ENCODE measurements at regions not wholly inside any gene's neighbourhood (a gene's known extent, or its start where the extent isn't known, plus 50 kb on each side); places are given as distances from the start of the nearest gene placed in this dataset.
"Not testable (repeated sequence)": the region's sequence is repeated elsewhere in the genome, so short reads cannot be mapped to it uniquely, and the experiment has no call there.

- DNase-seq, result no peak
Measured at GRCh38 chr3:90025019-90025418, 917.6 kb downstream of the EPHA3 start.

- no peak for DNase-seq
Measured at GRCh38 chr3:90026406-90026805, 919.0 kb downstream of the EPHA3 start.

- no peak for DNase-seq
Measured at GRCh38 chr3:90031121-90031520, 923.7 kb downstream of the EPHA3 start.

DNA sequence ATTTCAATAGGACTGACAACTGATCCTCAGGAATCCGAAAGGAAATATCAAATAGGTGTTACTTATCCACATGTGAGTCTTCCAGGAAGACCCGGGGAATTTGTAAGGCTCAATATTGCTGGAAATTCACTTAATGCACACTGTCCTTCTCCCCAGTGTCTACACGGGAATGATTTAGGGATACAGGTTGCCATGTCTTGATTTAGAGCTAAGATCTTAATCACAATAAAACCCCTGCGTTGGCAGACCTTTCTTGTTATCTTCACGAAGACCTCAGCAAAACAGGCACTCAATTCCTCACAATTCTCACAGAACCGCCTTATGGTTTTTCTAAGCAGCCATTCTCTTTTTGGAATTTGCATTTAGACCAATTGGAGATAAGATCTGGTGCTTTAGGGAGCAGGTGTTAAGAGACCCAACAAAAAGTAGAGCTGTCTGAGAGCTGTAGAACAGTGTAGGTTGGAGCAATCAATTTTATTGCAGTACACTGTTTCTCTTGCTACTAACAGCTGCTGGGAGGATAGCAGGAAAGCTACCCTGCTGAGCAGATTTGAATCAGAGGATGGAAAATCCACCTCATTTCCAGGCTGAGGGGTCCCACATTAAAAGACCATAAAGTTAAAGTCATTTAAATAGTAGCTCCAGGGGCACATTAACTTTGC, 925.7 kb downstream of the EPHA3 start:
- DNase-seq, result no peak

- no peak for DNase-seq
Measured at GRCh38 chr3:90034038-90034437, 926.6 kb downstream of the EPHA3 start.

DNA sequence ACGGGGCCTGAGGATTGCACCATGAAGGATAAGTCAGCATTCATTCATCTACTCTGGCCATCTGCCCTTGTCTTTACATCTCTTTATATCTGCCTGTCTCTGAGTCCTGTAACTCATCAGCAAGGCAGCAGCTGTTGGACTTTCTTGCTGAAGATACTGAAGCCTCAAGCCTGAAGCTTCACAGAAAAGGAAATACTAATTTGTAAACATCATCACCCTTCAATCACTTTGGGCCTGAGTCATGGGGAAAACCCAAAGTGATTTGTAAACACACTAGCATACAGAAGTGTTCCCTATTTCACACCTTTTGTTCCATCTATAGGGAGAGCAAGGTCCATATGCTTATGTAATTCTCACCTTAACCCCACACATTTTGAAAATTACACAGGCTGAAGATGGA, 928.2 kb downstream of the EPHA3 start:
- DNase-seq, result no peak

DNA sequence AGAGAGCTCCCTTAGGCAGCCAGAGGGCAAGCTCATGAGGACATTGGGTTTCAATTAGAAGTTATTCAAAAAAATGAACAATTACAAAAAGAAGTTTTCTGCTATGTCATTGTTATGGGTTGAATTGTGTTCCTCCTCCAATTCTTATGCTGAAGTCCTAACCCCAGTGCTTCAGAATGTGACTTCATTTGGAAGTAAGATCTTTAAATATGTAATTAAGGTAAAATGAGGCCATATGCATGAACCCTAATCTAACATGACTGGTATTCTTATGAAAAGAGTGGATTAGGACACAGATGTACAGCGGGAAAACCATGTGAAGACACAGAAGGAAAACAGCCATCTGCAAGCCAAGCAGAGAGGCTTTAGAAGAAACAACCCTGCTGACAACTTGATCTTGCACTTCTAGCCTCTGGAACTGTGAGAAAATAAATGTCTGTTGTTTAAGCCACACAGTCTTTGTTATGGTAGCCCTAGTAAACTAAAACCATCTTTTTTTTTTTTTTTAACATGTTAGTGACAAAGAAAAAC, 929.6 kb downstream of the EPHA3 start:
- DNase-seq, result no peak

DNA sequence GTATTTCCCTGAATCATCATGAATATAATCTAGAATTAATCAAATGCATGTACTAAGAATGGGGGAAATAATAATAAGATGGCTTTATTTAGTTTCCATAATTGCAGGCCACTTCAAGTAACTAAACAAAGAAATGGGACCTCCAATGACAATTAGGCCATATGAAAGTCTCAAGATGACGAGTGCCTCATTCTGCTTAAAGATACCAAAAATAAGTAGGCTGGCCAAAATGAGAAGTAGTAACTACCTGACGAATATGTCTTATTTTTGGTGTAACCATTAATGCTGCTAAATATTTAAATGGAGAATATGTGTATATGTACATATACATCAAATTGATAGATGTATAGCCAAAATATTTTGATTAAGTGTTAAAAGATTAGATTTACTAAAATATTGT, 932.6 kb downstream of the EPHA3 start:
- no peak for DNase-seq

DNA sequence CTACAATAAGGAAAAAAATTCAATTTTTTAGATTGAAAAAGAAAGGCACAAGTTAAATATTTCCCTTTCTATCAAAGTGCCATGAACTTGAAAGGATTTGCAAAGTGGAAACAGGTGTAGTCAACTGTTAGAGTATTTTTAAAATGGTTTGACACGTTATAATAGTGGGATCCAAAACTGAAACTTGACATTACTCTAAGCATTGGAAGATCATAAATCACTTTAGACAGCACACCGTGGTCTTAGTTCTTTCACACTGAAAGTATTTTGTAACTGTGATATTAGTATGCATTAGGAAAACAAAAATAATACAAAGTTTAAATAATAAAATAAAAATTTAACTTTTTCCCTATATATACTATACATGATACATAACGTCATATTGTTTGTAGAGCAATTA, 933.1 kb downstream of the EPHA3 start:
- no peak for DNase-seq

DNA sequence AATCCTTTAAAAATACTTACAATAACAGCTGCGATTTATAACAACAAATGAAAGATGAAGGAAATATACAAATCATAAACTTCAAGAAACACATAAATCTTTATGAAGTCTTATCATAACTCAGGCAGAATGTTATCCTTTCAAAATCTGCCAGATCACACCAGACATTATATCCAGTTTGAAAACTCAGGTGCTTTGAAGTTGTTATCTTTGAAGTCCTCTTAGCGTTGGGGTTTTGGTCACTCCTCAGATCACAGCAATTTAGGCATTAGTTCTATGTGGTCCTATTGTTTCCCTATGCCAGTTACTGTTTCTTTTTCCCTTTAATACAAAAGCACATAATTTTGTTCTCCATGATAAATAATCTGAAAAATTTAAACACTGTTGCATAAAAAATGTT, 934.6 kb downstream of the EPHA3 start:
- no peak for DNase-seq

DNA sequence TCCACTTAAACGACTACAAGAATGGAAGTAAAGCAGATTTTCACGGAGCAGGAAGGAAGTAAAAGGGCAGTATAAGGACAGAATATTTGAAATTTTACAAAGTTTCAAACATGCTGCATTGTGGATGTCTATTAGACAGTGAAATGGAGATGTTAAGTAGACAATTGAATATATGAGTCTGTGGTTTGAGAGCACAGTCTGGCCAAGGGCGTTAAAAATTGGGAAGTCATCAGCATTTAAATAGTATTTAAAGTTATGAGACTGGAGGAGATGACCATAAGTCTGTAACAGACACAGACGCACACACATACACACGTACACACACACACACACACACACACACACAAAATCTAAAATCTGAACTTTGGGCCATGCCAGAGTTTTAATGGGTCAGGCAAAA, 935.9 kb downstream of the EPHA3 start:
- DNase-seq, result no peak

GRCh38 chr3:90044084-90044816, 936.8 kb downstream of the EPHA3 start:
- DNase-seq, result no peak

DNA sequence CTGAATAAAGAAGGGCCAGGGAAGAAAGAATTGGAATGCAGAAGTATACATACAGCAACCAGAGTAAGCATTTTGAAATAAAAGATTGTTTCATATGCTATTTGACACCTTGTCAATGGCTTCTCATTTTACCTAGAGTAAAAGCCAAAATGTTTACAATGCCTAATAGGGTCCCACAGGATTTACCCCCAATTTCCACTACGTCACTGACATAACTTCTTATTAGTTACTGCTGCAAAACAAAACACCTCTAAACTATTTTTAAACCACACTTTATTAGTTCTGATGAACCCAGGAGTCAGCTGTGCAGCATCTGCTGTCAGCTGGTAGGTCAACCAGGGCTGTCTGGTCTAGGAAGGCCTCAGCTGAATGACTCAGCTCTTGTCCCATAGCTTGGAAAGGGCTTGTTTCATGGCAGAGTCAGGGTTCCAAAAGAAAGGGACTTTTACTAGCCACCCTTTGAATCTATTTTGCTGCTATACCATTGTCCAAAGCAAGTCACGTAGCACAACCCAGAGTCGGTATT, 945.1 kb downstream of the EPHA3 start:
- DNase-seq, result no peak

DNA sequence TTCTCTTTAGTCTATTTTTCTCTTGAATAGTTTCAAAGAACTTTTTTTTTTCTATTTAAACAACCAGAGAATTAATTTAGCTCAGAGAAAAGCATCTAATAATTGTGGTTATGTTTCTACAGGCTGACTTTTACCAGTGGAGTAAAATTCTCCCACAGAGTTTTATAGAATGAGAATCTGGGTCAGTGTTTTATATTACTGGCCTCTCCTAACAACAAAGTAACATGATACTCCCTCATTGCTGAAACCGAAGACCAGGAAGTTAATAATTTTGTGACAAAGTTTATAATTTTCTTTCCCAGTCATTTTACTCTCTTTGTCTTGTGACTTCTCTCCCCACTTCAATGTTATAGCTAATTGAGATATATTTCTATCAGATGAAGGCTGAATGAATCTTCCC, 946.9 kb downstream of the EPHA3 start:
- DNase-seq, result no peak

DNA sequence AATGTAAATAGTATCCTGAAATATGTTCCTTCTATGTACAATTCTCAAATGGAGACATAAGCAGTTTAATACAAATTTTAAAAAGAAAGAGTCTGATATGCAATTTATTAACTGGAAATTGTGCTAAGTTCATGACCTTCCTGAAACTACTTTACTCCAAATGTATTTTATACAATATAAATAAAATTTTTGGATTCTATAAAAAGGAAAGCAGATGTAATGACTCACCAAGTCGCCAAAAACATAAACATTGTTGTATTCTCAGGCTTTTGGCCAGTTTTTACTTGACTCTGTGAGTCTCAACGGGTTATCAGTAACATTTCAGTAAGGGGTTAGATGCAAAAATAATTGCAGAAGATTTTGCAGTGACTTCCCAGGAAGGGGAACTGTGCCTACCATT, 948.2 kb downstream of the EPHA3 start:
- no peak for DNase-seq

DNA sequence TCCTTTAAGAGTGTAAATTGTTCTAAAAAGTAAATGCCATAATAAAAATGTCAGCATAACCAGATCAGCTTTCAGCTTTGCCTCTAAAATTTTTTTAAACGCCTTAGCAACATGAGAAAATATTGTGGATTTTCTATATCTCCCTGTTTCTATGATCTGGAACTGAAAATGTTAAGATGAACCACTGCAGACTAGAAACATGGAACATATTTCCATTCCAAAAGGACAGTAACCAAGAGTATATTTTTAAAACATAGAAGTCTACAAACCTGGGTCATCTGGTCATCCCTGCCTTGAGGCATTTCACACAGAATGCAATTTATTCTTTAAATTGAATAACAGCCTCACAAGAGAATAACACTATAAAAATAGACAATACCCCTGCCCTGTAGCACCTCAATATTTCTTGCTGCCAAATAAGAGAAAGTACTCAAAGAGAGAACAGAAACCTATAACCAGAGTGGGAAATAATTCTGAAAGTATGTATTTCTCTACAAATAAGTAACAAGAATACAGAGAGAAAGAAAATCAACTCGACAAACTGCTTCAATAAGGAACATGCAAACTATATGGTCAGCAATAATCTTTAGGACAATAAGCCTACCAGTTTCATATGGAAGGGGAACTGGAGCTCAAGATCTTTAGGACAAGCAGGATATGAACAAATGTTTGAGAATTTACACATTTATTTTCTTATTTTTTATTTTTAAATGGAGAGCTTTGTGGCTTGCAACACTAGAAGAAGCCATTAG, 949.0 kb downstream of the EPHA3 start:
- no peak for DNase-seq

DNA sequence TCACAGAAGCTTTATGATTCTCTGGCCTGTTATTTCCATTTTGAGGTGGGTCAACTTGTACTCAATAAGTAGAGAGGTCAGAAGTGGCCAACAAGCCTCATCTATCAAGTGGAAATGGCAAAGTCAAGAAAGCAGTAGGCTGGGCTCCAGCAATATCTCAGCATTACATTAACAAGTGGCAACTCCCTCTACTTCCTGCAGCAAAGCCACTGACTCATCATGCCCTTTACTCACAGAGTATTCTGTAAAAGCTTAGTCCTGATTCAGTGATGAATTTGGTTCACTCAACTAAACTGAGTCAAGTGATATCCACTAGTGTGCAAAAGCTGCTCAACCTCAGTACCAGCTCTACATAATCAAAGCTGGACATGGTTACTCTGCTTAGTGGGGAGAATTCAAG, 954.6 kb downstream of the EPHA3 start:
- no peak for DNase-seq

GRCh38 chr3:90062631-90063200, 955.3 kb downstream of the EPHA3 start:
- DNase-seq, result no peak

- DNase-seq, result no peak
Measured at GRCh38 chr3:90068783-90069182, 961.4 kb downstream of the EPHA3 start.

- DNase-seq, result no peak
Measured at GRCh38 chr3:90069748-90070147, 962.3 kb downstream of the EPHA3 start.

- no peak for DNase-seq
Measured at GRCh38 chr3:90076136-90076535, 968.7 kb downstream of the EPHA3 start.

- DNase-seq, result no peak
Measured at GRCh38 chr3:90080988-90081387, 973.6 kb downstream of the EPHA3 start.

GRCh38 chr3:90086297-90086696, 978.9 kb downstream of the EPHA3 start:
- DNase-seq, result not testable (repeated sequence)
